ENCODE measurements at regions not wholly inside any gene's neighbourhood (a gene's known extent, or its start where the extent isn't known, plus 50 kb on each side); places are given as distances from the start of the nearest gene placed in this dataset.
"Not testable (repeated sequence)": the region's sequence is repeated elsewhere in the genome, so short reads cannot be mapped to it uniquely, and the experiment has no call there.

- not testable (repeated sequence) for DNase-seq (ENCODE audit: low spot score)
Observed at GRCh38 chr5:105998991-105999390, 1671.7 kb downstream of the EFNA5 start.

DNA sequence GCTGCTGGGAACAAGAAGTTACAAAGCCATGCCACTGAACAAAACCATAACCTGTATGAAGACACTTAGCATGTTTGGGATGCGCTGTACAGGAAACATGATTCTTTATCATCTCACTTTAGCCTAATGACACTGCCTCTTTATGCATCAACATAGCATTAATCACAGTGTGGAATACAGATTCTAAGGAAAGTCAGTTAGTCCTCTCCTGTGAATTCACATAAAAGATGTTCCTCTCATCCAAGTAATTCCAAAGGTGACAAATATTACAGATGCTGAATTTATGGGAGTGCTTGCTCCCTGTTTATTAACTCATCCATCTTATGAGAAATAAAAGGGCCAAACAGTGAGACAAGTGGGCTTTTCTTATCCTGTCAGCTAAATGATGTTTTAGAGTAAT is 1677.7 kb downstream of the EFNA5 start:
- DNase-seq (ENCODE audit: low spot score), result no peak

DNA sequence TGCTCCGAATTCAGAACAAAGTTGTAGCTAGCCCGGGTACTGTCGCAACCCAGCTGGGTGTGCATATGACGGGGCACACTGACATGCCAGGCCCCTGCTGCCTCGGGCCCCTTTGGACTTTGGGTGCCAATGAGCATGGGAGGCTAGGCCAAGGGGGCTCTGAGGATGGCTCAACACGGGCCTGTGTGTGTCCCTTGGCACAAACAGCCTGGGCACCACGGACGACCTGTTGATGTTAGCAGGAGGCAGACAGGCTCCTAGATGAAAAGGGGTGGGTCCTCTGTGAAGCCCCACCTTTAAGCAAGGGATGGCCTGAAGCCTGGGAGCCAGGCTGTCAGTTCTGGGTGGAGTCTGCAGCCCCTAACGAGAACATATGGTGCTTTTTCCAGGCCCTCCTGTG is 1688.2 kb downstream of the EFNA5 start:
- no peak for DNase-seq (ENCODE audit: low spot score)

GRCh38 chr5:105978011-105978410 is 1692.7 kb downstream of the EFNA5 start:
- DNase-seq (ENCODE audit: low spot score), result no peak

GRCh38 chr5:105977163-105977562 is 1693.6 kb downstream of the EFNA5 start:
- DNase-seq (ENCODE audit: low spot score), result no peak

DNA sequence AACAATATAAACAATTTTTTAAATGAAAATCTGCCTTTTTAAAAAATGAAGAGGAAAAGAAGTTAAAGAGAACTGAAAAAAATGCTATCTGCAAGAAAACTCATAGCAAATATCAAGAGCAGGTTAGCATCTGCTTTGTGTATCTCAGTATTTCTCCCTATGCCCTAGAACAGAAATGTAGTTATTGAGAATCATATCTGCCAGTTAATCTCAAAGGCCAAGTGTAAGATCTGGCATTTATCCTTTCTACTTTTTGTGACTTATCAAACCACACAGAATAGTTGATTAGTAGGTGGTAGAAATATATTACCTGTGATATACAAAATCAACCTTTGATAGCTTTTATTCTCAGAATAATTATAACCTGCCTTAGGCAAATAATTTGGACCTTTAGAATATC is 1699.8 kb downstream of the EFNA5 start:
- no peak for DNase-seq (ENCODE audit: low spot score)

- DNase-seq (ENCODE audit: low spot score), result no peak
Observed at GRCh38 chr5:105968981-105969380, 1701.8 kb downstream of the EFNA5 start.

GRCh38 chr5:105963696-105964255 is 1707.0 kb downstream of the EFNA5 start:
- DNase-seq (ENCODE audit: low spot score), result no peak

DNA sequence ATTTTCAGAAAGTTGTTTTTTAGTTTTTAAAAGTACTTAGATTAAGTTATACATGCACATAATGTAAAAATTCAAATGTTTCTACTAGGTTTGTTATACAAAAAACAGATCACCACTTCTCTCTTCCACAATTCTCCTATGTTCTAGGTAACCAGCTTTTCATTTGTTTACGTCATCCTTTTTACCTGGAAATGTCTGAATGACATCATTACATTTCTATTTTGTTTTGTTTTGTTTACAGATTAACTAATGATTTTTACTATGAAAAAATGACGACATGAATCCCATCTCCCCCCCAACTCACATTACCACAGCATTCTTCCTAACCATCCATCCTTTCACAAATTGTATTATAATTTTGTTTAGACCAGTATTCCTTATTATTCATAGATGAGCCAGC is 1709.2 kb downstream of the EFNA5 start:
- DNase-seq (ENCODE audit: low spot score), result no peak

DNA sequence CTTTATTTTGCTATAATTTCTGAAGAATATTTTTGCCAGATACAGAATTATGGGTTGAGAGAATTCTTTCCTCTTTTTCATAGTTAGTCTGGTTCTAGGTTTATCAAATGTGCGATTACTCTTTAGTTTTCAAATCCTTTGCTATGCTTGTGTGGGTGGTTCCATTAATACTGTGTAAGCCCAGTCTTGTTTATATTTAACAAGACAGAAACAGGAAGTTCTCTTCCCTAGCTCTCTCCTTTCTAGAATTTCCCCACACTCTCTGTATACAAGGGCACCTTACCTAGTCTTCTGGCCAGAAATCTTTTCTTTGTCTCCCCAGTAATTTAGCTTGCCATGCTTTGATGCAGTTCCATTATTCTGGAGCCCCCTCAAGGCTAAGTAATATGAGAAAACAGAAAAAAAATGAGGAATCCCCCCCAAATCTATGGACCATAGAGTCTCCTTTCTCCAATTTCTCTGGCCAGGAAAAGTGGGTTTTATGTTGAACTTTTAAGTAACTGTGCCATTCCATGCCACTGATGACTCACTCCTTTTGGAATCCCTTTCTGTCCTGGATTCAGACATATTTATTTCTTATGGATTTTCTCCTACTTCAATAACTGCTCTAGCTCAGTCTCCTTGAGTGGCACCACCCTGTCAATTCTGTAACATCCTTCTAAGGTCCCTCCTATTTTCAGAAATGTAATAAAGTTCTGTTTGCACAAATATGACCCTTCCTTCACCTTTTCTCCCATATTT is 1714.1 kb downstream of the EFNA5 start:
- DNase-seq (ENCODE audit: low spot score), result no peak

DNA sequence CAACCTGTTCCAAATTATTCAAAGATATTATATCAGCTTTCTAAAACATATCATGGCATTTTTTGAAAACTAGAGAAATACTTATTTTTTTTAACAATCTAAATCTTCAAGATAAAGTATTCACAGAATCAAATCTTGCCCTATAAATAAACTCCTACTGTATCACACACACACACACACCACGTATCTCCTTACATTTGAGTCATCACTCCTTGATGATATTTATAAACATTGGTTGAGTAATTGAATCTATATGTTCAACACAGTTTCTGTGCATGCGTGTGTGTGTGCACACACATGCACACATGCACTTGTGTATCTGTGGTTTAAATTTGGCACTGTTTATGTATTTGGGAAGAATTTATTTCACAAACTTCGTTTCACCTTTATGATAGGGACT is 1716.4 kb downstream of the EFNA5 start:
- DNase-seq (ENCODE audit: low spot score), result no peak

DNA sequence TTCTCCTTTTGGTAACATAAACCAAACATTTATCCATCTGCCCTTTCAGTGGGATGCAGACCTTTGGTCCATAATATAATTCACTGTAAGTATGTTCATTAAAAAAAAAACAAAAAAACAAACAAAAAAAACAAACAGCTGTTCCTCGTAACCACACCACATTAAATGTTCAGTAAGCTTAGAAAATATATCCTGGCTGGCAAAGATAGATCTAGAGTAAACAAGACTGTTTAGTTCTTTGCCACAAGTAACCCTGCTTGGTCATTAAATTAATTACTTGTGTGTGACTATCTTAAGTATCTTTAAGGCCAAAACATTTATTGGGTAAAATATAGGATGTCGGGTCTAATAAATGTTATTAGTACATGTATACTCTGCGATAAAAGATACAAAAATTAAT is 1717.1 kb downstream of the EFNA5 start:
- DNase-seq (ENCODE audit: low spot score), result no peak

DNA sequence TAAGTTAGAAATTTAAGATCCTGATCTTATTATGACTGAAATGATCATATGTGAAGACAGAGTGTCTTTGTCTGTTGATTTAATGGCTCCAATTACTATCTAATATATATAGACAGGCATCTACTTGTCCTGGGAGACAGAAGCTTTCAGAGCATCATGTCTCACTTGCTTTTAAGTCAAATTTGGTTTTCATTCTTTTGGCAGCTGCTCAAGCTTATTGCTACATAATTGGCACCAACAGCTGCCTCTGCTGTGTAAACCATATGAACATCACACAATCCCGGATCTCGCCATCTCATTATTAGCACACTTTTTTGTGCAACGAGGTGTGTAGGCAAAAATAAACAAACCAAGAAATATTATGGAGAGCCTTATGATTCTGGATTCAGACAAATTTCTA is 1717.9 kb downstream of the EFNA5 start:
- no peak for DNase-seq (ENCODE audit: low spot score)

DNA sequence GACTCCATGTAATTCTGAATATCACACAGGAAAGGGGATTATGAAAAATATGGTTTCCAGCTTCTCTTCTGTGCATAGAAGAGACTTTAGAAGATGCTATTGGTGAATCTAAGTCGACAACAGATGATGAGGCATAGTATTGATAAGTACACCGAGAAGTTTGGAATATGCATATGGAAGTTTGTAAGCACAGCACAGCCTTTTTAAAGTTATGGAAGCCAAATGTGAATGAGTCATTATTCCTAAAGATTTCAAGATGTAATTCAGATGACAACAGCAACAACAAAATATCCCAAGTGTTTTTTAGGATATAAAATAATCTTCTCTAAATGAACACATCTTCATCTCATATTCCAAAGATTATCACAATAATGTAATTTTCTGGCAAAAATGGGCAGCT is 1723.3 kb downstream of the EFNA5 start:
- no peak for DNase-seq (ENCODE audit: low spot score)

DNA sequence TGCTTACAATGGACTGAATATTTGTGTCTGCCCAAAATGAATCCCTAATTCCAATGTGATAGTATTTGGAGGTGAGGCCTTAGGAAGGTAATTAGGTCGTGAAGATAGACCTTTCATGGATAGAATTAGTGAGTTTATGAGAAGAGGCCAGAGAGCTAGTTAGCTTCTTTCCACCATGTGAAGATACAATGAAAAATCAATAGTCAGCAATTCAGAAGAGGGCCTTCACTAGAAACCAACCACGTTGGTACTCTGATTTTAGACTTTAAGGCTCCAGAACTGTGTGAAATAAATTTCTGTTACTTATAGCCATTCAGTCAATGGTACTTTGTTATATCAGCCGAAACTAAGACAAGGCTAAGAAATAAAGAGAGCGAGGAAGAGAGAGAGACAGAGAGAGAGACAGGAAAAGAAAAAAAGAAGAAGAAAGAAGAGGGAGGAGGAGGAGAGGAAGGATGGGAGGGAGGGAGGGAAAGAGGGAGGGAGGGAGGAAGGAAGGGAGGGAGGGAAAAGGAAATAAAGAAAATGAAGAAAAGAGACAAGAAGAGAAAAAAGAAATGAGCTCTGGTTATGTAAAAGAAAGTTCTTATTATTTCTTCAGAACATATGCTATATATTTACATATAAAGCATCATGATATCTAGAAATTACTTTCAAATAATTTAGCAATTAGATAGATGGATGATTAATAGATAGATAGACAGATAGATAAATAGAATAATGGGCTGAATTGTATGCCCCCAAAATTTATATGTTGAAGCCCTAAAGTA is 1725.3 kb downstream of the EFNA5 start:
- DNase-seq (ENCODE audit: low spot score), result no peak

DNA sequence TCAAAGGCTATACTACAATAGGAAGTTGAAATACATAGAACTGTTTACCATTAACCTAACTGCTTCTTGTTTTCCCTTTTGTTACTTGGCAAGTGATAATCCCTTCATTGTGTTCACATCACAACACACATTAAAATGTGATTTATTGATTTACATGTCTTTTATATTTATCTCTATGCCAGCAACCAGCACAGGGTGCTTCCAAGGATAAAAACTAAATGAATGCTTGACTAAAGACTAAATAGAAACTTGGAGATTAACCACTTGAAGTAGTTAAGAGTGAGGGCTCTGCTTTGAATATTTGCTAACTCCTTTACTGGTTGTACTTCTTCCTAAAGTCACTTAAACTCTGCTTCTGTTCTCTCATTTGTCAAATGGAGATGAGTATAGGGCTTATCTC is 1730.6 kb downstream of the EFNA5 start:
- DNase-seq (ENCODE audit: low spot score), result no peak

DNA sequence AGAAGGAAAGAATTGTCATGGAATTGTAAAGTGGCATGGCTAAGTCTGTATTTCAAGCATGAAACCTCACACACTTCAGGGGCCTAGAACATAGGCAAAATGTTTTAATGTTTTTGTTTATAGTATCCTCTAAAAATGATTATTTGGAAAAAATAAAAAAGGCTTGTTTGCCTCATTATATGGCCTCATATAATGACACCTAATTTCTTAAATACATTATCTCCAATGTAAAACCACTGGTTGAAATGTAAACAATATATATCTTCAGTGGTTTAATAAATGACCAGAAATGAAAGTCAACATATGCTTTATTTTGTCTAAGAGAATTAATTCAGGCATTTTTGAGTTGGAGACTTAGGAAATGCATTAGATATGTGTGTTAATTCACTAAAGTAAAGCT is 1736.6 kb downstream of the EFNA5 start:
- no peak for DNase-seq (ENCODE audit: low spot score)

- DNase-seq (ENCODE audit: low spot score), result no peak
Observed at GRCh38 chr5:105931881-105932421, 1738.8 kb downstream of the EFNA5 start.

DNA sequence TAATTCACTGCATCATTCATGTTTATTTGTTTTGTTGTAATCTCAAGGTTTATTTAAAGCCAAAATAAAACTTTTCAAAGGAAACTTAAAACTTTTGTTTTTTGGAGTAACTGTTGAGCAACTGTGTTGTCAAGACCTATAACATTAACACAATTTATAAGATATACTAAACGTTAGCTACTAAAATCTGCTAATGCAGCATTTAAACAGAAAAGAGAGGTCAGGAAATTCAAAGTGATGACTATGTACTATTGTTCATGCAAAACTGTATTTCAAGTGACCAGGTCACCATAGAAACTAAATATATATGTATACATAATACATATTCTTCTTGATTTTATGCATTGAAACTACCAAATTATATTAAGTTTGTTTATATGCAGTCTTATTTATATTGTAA is 1740.9 kb downstream of the EFNA5 start:
- DNase-seq (ENCODE audit: low spot score), result no peak

GRCh38 chr5:105924366-105924765 is 1746.4 kb downstream of the EFNA5 start:
- DNase-seq (ENCODE audit: low spot score), result no peak

DNA sequence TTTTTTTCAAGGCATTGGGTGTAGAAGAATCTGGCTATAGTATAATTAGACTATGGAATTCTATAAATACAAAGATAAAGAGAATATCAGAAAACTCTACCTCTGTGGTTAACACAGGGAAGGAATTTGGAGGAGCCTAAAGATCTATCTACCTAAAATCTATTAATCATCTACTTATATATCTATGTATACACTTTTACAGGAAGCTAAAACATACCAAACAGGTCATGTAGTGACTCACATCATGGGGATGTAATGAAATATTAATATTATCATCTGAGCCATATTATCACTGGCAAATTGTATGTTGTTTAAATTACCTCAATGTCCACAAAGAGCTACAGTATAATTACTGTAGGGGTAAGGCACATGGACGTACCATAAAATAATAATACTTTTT is 1748.2 kb downstream of the EFNA5 start:
- no peak for DNase-seq (ENCODE audit: low spot score)

DNA sequence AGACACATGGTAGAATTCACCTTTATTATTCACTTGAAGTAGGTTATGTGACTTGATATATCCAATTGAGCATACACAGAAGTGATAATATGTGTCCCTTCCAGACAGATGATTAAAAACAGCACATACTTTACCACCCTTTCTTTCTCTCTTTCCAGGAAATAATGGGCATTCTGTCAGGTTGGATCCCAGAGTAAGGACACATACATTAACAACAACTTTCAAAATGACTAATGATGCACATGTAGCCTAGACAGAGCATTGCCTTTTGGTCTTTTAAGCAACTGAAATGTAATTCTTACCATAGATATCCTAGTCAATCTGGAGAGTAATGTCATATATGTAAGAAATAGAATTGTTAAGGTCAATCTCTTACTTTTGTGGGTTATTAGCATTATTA is 1748.7 kb downstream of the EFNA5 start:
- no peak for DNase-seq (ENCODE audit: low spot score)

DNA sequence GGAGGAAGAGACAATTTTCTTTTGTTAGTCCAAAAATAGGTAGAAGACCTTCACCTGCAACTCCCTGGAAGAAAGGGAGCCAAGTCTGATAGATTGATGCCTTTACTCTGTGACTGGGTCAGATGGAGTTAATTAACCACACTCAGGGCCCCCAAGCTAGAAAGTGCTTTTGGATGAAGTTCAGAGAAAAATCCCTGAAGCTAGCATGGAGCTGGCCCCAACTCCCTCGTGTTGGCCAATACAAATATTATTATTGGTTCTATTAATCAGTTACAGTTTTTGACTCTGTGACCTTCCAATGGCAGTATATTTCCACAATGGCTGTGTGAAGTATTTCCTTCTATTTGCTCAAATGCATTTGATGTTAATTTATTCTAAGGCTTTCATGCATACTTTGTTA is 1753.5 kb downstream of the EFNA5 start:
- no peak for DNase-seq (ENCODE audit: low spot score)

Measured in ecto neural progenitor cell (in vitro differentiated cells).